SK-N-SH (cell line): ENCODE measurements at regions not wholly inside any gene's neighbourhood (a gene's known extent, or its start where the extent isn't known, plus 50 kb on each side); places are given as distances from the start of the nearest gene placed in this dataset.

Experiments
- CHD2 ChIP-seq: fragments of 150-350 bp; IDR thresholded peaks from 2 replicates; pipeline ENCODE4 v1.6.1; 2018; ENCODE audit warnings: low read length; ENCODE audit not compliant: partially characterized antibody
- ELF1 ChIP-seq: IDR thresholded peaks from 2 replicates; pipeline ENCODE4 v1.4.0; 2012
- EP300 ChIP-seq, 2 experiments: IDR thresholded peaks; 2 replicates each; pipeline versions ENCODE4 v1.4.0 to v1.6.1; 2012; ENCODE audit warnings: borderline replicate concordance in 1 of 2, low read depth in 1 of 2, low read length in 1 of 2
- FOXJ3 ChIP-seq: sonication (generic); formaldehyde crosslinking; IDR thresholded peaks from 2 replicates; pipeline ENCODE4 v1.5.1; 2020; ENCODE audit warnings: mild to moderate bottlenecking, missing genetic modification reagents
- FOXM1 ChIP-seq: IDR thresholded peaks from 2 replicates; pipeline ENCODE4 v1.4.0; 2012; ENCODE audit warnings: low read depth, mild to moderate bottlenecking
- MEF2A ChIP-seq: IDR thresholded peaks from 2 replicates; pipeline ENCODE4 v1.4.0; 2012; ENCODE audit warnings: low read depth, borderline replicate concordance
- NFIC ChIP-seq: IDR thresholded peaks from 2 replicates; pipeline ENCODE4 v1.4.0; 2012; ENCODE audit warnings: borderline replicate concordance
- RAD21 ChIP-seq: IDR thresholded peaks from 2 replicates; pipeline ENCODE4 v1.6.1; 2012; ENCODE audit warnings: mild to moderate bottlenecking, low read length
- TAF1 ChIP-seq: IDR thresholded peaks from 2 replicates; pipeline ENCODE4 v1.6.1; 2012; ENCODE audit warnings: low read depth, mild to moderate bottlenecking, low read length, moderate library complexity, borderline replicate concordance
- TF ChIP-seq, protein P1 (sequence below): IDR thresholded peaks from 2 replicates; pipeline ENCODE4; 2012
- TF ChIP-seq, protein P2 (sequence below): fragments of 200-600 bp; sonication (generic); IDR thresholded peaks from 2 replicates; pipeline ENCODE4 v1.6.1; 2017; ENCODE audit warnings: antibody characterized with exemption, mild to moderate bottlenecking, moderate library complexity
- TF ChIP-seq, protein P3 (sequence below): fragments of 150-350 bp; IDR thresholded peaks from 2 replicates; pipeline ENCODE4 v1.6.1; 2016; ENCODE audit warnings: mild to moderate bottlenecking, low read depth, low read length
- TF ChIP-seq, protein P4 (sequence below): fragments of 150-350 bp; IDR thresholded peaks from 2 replicates; pipeline ENCODE4 v1.6.1; 2017; ENCODE audit warnings: antibody characterized with exemption, low read length, low read depth, borderline replicate concordance
- TF ChIP-seq, protein P5 (sequence below): IDR thresholded peaks from 2 replicates; pipeline ENCODE4 v1.6.1; 2012; ENCODE audit warnings: mild to moderate bottlenecking, low read depth, low read length, moderate library complexity

DNA sequence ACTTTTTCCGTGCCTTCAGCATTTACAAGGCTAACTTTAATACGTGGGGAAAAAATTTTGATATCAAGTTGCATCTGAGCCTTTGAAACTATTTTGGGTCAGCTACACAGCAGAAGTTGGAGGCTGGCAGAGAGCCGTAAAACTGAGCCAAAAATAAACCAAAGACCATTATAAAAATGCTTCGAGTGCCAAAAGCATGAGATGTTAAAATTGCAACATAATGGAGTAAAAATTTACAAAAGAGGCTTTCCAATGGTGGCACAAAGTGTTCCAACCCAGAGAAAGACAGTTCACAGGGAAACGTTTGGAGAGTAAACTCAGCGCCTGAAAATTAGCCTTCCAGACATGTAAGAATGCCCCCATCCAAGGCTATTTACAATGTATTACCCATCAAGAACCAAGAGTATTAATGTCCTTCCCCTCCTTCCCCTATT is 190.3 kb downstream of the TLE1 start:
- TF ChIP-seq, protein P1, sequence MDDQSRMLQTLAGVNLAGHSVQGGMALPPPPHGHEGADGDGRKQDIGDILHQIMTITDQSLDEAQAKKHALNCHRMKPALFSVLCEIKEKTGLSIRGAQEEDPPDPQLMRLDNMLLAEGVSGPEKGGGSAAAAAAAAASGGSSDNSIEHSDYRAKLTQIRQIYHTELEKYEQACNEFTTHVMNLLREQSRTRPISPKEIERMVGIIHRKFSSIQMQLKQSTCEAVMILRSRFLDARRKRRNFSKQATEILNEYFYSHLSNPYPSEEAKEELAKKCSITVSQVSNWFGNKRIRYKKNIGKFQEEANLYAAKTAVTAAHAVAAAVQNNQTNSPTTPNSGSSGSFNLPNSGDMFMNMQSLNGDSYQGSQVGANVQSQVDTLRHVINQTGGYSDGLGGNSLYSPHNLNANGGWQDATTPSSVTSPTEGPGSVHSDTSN: 0 out of 2 replicates have a peak, but pooled peaks have one; percentile 34
- no peak for TF ChIP-seq CHD2
- TF ChIP-seq, protein P2, sequence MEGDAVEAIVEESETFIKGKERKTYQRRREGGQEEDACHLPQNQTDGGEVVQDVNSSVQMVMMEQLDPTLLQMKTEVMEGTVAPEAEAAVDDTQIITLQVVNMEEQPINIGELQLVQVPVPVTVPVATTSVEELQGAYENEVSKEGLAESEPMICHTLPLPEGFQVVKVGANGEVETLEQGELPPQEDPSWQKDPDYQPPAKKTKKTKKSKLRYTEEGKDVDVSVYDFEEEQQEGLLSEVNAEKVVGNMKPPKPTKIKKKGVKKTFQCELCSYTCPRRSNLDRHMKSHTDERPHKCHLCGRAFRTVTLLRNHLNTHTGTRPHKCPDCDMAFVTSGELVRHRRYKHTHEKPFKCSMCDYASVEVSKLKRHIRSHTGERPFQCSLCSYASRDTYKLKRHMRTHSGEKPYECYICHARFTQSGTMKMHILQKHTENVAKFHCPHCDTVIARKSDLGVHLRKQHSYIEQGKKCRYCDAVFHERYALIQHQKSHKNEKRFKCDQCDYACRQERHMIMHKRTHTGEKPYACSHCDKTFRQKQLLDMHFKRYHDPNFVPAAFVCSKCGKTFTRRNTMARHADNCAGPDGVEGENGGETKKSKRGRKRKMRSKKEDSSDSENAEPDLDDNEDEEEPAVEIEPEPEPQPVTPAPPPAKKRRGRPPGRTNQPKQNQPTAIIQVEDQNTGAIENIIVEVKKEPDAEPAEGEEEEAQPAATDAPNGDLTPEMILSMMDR: no peak
- peak; percentile 88 for TF ChIP-seq NFIC
- TF ChIP-seq FOXM1: no peak
- no peak for TF ChIP-seq RAD21
- TF ChIP-seq FOXJ3 (CRISPR knock-in tag): no peak
- peak in 1 of 2 experiments; percentile 51; a peak in 1 of 4 replicates for TF ChIP-seq EP300 (IDR thresholded peaks at IDR 0.05; ENCODE audit: borderline replicate concordance in 1 of 2, low read depth in 1 of 2, low read length in 1 of 2)
- TF ChIP-seq, protein P3, sequence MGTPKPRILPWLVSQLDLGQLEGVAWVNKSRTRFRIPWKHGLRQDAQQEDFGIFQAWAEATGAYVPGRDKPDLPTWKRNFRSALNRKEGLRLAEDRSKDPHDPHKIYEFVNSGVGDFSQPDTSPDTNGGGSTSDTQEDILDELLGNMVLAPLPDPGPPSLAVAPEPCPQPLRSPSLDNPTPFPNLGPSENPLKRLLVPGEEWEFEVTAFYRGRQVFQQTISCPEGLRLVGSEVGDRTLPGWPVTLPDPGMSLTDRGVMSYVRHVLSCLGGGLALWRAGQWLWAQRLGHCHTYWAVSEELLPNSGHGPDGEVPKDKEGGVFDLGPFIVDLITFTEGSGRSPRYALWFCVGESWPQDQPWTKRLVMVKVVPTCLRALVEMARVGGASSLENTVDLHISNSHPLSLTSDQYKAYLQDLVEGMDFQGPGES: no peak
- no peak for TF ChIP-seq ELF1
- TF ChIP-seq, protein P4, sequence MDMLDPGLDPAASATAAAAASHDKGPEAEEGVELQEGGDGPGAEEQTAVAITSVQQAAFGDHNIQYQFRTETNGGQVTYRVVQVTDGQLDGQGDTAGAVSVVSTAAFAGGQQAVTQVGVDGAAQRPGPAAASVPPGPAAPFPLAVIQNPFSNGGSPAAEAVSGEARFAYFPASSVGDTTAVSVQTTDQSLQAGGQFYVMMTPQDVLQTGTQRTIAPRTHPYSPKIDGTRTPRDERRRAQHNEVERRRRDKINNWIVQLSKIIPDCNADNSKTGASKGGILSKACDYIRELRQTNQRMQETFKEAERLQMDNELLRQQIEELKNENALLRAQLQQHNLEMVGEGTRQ: no peak
- TF ChIP-seq MEF2A: peak; percentile 94
- TF ChIP-seq, protein P5, sequence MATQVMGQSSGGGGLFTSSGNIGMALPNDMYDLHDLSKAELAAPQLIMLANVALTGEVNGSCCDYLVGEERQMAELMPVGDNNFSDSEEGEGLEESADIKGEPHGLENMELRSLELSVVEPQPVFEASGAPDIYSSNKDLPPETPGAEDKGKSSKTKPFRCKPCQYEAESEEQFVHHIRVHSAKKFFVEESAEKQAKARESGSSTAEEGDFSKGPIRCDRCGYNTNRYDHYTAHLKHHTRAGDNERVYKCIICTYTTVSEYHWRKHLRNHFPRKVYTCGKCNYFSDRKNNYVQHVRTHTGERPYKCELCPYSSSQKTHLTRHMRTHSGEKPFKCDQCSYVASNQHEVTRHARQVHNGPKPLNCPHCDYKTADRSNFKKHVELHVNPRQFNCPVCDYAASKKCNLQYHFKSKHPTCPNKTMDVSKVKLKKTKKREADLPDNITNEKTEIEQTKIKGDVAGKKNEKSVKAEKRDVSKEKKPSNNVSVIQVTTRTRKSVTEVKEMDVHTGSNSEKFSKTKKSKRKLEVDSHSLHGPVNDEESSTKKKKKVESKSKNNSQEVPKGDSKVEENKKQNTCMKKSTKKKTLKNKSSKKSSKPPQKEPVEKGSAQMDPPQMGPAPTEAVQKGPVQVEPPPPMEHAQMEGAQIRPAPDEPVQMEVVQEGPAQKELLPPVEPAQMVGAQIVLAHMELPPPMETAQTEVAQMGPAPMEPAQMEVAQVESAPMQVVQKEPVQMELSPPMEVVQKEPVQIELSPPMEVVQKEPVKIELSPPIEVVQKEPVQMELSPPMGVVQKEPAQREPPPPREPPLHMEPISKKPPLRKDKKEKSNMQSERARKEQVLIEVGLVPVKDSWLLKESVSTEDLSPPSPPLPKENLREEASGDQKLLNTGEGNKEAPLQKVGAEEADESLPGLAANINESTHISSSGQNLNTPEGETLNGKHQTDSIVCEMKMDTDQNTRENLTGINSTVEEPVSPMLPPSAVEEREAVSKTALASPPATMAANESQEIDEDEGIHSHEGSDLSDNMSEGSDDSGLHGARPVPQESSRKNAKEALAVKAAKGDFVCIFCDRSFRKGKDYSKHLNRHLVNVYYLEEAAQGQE: no peak
- no peak for TF ChIP-seq TAF1
